Urinary bladder (tissue), 3 donors: ENCODE measurements at regions not wholly inside any gene's neighbourhood (a gene's known extent, or its start where the extent isn't known, plus 50 kb on each side); places are given as distances from the start of the nearest gene placed in this dataset.

Experiments
- DNase-seq: peaks from one replicate; pipeline ENCODE4 v3.0.0-alpha.2; 2015; ENCODE audit errors: extremely low spot score
- H3K27ac ChIP-seq: one replicate; pipeline ENCODE4 v1.5.1; 2013; ENCODE audit warnings: low read depth, mild to moderate bottlenecking, moderate library complexity
- H3K36me3 ChIP-seq: one replicate; pipeline ENCODE4 v1.6.1; 2013; ENCODE audit warnings: mild to moderate bottlenecking, moderate library complexity; ENCODE audit not compliant: insufficient read depth
- H3K4me1 ChIP-seq: one replicate; pipeline ENCODE4 v1.6.1; 2013; ENCODE audit warnings: mild to moderate bottlenecking, moderate library complexity; ENCODE audit not compliant: insufficient read depth
- H3K4me3 ChIP-seq: one replicate; pipeline ENCODE4 v1.5.1; 2013; ENCODE audit warnings: low read depth, low read length
- WGBS: extraction: QIAGEN DNeasy Blood & Tissue Kit; methylation state at CpG from one replicate; pipeline ENCODE4 v1.1.7; 2013; 5-methylcytosine and 5-hydroxymethylcytosine counted together
- donor health status: healthy with polysubstance abuse.
- donor health status: healthy.

GRCh38 chr18:22033085-22033484, 136.3 kb upstream of the GATA6 start:
- no peak overlapping the region for H3K27ac ChIP-seq
- no peak for DNase-seq
- 88% methylated on average over 8 of the region's 8 CpGs for WGBS

GRCh38 chr18:22034276-22034675, 135.1 kb upstream of the GATA6 start:
- 35% methylated on average over 6 of the region's 6 CpGs for WGBS
- no peaks in the 10 kb centered on the region for H3K36me3 ChIP-seq
- H3K27ac ChIP-seq: no peak overlapping the region
- H3K4me1 ChIP-seq: no peaks in the 10 kb centered on the region
- H3K4me3 ChIP-seq: no peak overlapping the region
- no peak for DNase-seq

More at GRCh38 chr18:22033085-22033484, 136.3 kb upstream of the GATA6 start:
- H3K4me3 ChIP-seq: no peak overlapping the region
- no peaks in the 10 kb centered on the region for H3K36me3 ChIP-seq
- no peaks in the 10 kb centered on the region for H3K4me1 ChIP-seq

GRCh38 chr18:22040533-22040932, 128.9 kb upstream of the GATA6 start:
- no peaks in the 10 kb centered on the region for H3K36me3 ChIP-seq
- H3K27ac ChIP-seq: no peak overlapping the region
- 85% methylated on average over 4 of the region's 4 CpGs for WGBS
- DNase-seq: no peak
- no peak overlapping the region for H3K4me3 ChIP-seq
- H3K4me1 ChIP-seq: no peaks in the 10 kb centered on the region

GRCh38 chr18:22043837-22044236, 125.6 kb upstream of the GATA6 start:
- no peak overlapping the region for H3K4me3 ChIP-seq
- no peak overlapping the region for H3K27ac ChIP-seq
- no peak for DNase-seq
- 63% methylated on average over 4 of the region's 4 CpGs for whole genome bisulfite sequencing
- H3K36me3 ChIP-seq: no peaks in the 10 kb centered on the region
- no peaks in the 10 kb centered on the region for H3K4me1 ChIP-seq

GRCh38 chr18:22044474-22045220, 124.7 kb upstream of the GATA6 start:
- WGBS: 77% methylated on average over 5 of the region's 5 CpGs
- H3K4me1 ChIP-seq: no peaks in the 10 kb centered on the region
- no peak overlapping the region for H3K27ac ChIP-seq
- no peak overlapping the region for H3K4me3 ChIP-seq
- H3K36me3 ChIP-seq: no peaks in the 10 kb centered on the region
- no peak for DNase-seq

GRCh38 chr18:22045221-22045918, 124.0 kb upstream of the GATA6 start:
- Histone ChIP-seq H3K4me3 (no peak overlapping the region), H3K36me3 (no peaks in the 10 kb centered on the region), H3K4me1 (no peaks in the 10 kb centered on the region), H3K27ac (no peak overlapping the region)
- WGBS: 81% methylated on average over 6 of the region's 6 CpGs
- no peak for DNase-seq

- H3K27ac ChIP-seq: no peak overlapping the region
- no peak for DNase-seq
- WGBS: 98% methylated on average over 2 of the region's 2 CpGs
- no peak overlapping the region for H3K4me3 ChIP-seq
- H3K4me1 ChIP-seq: no peaks in the 10 kb centered on the region
- H3K36me3 ChIP-seq: no peaks in the 10 kb centered on the region
Measured at GRCh38 chr18:22046473-22046872, 122.9 kb upstream of the GATA6 start.

GRCh38 chr18:22047485-22047884, 121.9 kb upstream of the GATA6 start:
- 79% methylated on average over 3 of the region's 3 CpGs for WGBS
- Histone ChIP-seq H3K4me1 (no peaks in the 10 kb centered on the region), H3K27ac (no peak overlapping the region), H3K4me3 (no peak overlapping the region), H3K36me3 (no peaks in the 10 kb centered on the region)
- no peak for DNase-seq

- H3K36me3 ChIP-seq: no peaks in the 10 kb centered on the region
- no peak overlapping the region for H3K27ac ChIP-seq
- H3K4me1 ChIP-seq: no peaks in the 10 kb centered on the region
- no peak overlapping the region for H3K4me3 ChIP-seq
- 94% methylated on average over 5 of the region's 5 CpGs for WGBS
- DNase-seq: no peak
Measured at GRCh38 chr18:22048221-22048620, 121.2 kb upstream of the GATA6 start.

GRCh38 chr18:22048932-22049615, 120.3 kb upstream of the GATA6 start:
- H3K36me3 ChIP-seq: no peaks in the 10 kb centered on the region
- no peaks in the 10 kb centered on the region for H3K4me1 ChIP-seq
- no peak overlapping the region for H3K27ac ChIP-seq
- no peak overlapping the region for H3K4me3 ChIP-seq
- DNase-seq: no peak
- WGBS: 81% methylated on average over 3 of the region's 3 CpGs

GRCh38 chr18:22052405-22053105, 116.8 kb upstream of the GATA6 start:
- H3K36me3 ChIP-seq: no peaks in the 10 kb centered on the region
- WGBS: 84% methylated on average over 12 of the region's 12 CpGs

GRCh38 chr18:22055466-22056238, 113.7 kb upstream of the GATA6 start:
- Histone ChIP-seq H3K4me1 (no peaks in the 10 kb centered on the region), H3K27ac (no peak overlapping the region)
- 92% methylated on average over 3 of the region's 3 CpGs for WGBS

More at GRCh38 chr18:22052405-22053105, 116.8 kb upstream of the GATA6 start:
- H3K4me3 ChIP-seq: no peak overlapping the region
- no peak for DNase-seq
- H3K4me1 ChIP-seq: no peaks in the 10 kb centered on the region
- H3K27ac ChIP-seq: no peak overlapping the region

GRCh38 chr18:22056950-22057349, 112.4 kb upstream of the GATA6 start:
- H3K27ac ChIP-seq: no peak overlapping the region
- no peak for DNase-seq
- H3K36me3 ChIP-seq: no peaks in the 10 kb centered on the region
- WGBS: 81% methylated on average over 6 of the region's 6 CpGs
- no peaks in the 10 kb centered on the region for H3K4me1 ChIP-seq
- no peak overlapping the region for H3K4me3 ChIP-seq

More at GRCh38 chr18:22055466-22056238, 113.7 kb upstream of the GATA6 start:
- H3K4me3 ChIP-seq: no peak overlapping the region
- H3K36me3 ChIP-seq: no peaks in the 10 kb centered on the region
- DNase-seq: no peak
